ENCODE measurements at regions not wholly inside any gene's neighbourhood (a gene's known extent, or its start where the extent isn't known, plus 50 kb on each side); places are given as distances from the start of the nearest gene placed in this dataset.
"Not testable (repeated sequence)": the region's sequence is repeated elsewhere in the genome, so short reads cannot be mapped to it uniquely, and the experiment has no call there.

DNA sequence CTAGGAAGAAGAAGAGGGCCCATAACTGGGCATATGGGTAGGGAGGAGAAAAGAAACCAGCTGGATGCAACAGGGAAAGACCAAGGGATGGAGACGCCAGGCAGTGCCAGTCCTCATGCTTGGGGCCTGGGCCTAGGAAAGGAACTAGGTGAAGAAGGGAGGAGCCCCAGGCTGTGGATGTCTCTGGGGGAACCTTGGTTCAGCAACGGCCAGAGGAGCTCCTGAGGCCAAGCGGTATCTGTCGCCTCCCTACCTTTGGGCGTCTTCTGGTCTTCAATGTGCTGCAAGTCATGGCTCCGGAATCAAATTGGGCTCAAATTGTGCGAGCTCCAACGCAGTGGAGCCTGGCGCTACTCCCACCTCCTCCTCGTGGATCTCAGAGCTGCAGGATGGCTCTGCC lies 153.6 kb downstream of the FOXD4L6 start:
- DNase-seq; H3K9ac ChIP-seq (ENCODE audit: low read length in 3 of 3); H3K36me3 ChIP-seq (ENCODE audit: control insufficient read depth in 2 of 3, insufficient read depth in 3 of 3, low read length in 3 of 3); H3K4me3 ChIP-seq (ENCODE audit: low read length in 3 of 3); intact Hi-C loops (cut with DNase I); H3K9me3 ChIP-seq (ENCODE audit: control insufficient read depth in 2 of 3, insufficient read depth in 1 of 3, low read length in 3 of 3); H3K27ac ChIP-seq (ENCODE audit: low read depth in 2 of 2, low read length in 2 of 2); FAIRE-seq; H3K27me3 ChIP-seq (ENCODE audit: control insufficient read depth, insufficient read depth, low read length); H3K4me1 ChIP-seq (ENCODE audit: control insufficient read depth in 2 of 3, insufficient read depth in 2 of 3, low read depth in 1 of 3, low read length in 3 of 3): not testable (repeated sequence)

DNA sequence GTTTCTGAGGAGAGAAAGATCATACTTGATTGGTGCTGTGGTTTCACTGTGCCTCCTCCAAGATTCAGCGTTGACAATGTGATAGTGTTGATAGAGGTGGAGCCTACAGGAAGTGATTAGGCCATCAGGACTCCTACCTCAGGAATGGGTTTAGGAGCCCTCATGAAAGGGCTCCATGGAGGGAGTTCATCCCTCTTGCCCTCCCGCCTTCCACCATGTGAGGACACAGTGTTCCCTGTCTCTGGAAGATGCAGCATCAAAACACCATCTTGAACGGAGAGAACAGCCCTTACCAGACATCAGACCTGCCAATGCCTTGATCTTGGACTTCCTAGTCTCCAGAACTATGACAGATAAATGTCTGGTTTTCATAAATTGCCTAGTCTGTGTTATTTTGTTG lies 156.7 kb downstream of the FOXD4L6 start:
- FAIRE-seq; DNase-seq; intact Hi-C loops (cut with DNase I); H3K36me3 ChIP-seq (ENCODE audit: control insufficient read depth in 2 of 3, insufficient read depth in 3 of 3, low read length in 3 of 3); H3K4me3 ChIP-seq (ENCODE audit: low read length in 3 of 3); H3K9me3 ChIP-seq (ENCODE audit: control insufficient read depth in 2 of 3, insufficient read depth in 1 of 3, low read length in 3 of 3); H3K4me1 ChIP-seq (ENCODE audit: control insufficient read depth in 2 of 3, insufficient read depth in 2 of 3, low read depth in 1 of 3, low read length in 3 of 3); H3K27me3 ChIP-seq (ENCODE audit: control insufficient read depth, insufficient read depth, low read length); H3K9ac ChIP-seq (ENCODE audit: low read length in 3 of 3); H3K27ac ChIP-seq (ENCODE audit: low read depth in 2 of 2, low read length in 2 of 2): not testable (repeated sequence)

DNA sequence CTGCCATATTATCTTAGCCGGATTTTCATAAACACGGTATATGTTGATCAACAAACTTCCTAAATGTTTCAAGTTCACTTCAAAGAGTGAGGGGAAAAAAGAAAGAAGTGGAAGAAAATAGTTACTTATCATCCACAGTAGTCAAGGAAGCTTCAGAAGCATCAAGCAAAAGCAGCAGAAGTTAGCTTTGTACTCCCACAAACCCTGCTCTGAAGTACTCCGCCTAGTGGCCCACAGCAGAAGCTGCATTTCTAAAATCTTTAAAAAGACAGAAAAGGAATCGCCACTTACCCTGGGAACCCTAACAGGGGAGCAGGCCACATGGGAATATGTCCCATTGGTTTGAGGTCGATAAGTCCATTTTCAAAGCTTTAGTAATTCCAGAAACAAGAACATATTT lies 158.1 kb downstream of the FOXD4L6 start:
- H3K4me1 ChIP-seq (ENCODE audit: control insufficient read depth in 2 of 3, insufficient read depth in 2 of 3, low read depth in 1 of 3, low read length in 3 of 3); H3K36me3 ChIP-seq (ENCODE audit: control insufficient read depth in 2 of 3, insufficient read depth in 3 of 3, low read length in 3 of 3); H3K27me3 ChIP-seq (ENCODE audit: control insufficient read depth, insufficient read depth, low read length); intact Hi-C loops (cut with DNase I); H3K4me3 ChIP-seq (ENCODE audit: low read length in 3 of 3); DNase-seq; FAIRE-seq; H3K27ac ChIP-seq (ENCODE audit: low read depth in 2 of 2, low read length in 2 of 2); H3K9ac ChIP-seq (ENCODE audit: low read length in 3 of 3); H3K9me3 ChIP-seq (ENCODE audit: control insufficient read depth in 2 of 3, insufficient read depth in 1 of 3, low read length in 3 of 3): not testable (repeated sequence)

DNA sequence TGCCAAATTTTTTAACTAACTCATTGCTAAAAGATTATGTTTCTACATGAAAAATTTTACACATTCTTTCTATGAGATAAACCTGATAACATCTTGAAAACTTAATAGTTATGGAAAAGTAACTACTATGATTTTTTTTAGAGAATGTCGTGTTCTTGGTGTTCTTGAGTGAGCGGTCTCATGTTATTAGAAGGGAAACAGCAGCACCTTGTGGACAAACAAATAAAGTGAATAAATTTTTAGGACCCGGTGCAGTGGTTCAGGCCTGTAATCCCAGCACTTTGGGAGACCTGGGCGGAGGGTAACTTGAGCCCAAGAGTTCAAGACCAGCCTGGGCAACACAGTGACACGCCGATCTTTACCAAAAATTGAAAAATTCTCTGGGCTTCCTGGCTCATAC lies 166.0 kb downstream of the FOXD4L6 start:
- H3K36me3 ChIP-seq (ENCODE audit: control insufficient read depth in 2 of 3, insufficient read depth in 3 of 3, low read length in 3 of 3); intact Hi-C loops (cut with DNase I); DNase-seq; FAIRE-seq; H3K27ac ChIP-seq (ENCODE audit: low read depth in 2 of 2, low read length in 2 of 2); H3K9me3 ChIP-seq (ENCODE audit: control insufficient read depth in 2 of 3, insufficient read depth in 1 of 3, low read length in 3 of 3); H3K4me1 ChIP-seq (ENCODE audit: control insufficient read depth in 2 of 3, insufficient read depth in 2 of 3, low read depth in 1 of 3, low read length in 3 of 3); H3K9ac ChIP-seq (ENCODE audit: low read length in 3 of 3); H3K4me3 ChIP-seq (ENCODE audit: low read length in 3 of 3); H3K27me3 ChIP-seq (ENCODE audit: control insufficient read depth, insufficient read depth, low read length): not testable (repeated sequence)

DNA sequence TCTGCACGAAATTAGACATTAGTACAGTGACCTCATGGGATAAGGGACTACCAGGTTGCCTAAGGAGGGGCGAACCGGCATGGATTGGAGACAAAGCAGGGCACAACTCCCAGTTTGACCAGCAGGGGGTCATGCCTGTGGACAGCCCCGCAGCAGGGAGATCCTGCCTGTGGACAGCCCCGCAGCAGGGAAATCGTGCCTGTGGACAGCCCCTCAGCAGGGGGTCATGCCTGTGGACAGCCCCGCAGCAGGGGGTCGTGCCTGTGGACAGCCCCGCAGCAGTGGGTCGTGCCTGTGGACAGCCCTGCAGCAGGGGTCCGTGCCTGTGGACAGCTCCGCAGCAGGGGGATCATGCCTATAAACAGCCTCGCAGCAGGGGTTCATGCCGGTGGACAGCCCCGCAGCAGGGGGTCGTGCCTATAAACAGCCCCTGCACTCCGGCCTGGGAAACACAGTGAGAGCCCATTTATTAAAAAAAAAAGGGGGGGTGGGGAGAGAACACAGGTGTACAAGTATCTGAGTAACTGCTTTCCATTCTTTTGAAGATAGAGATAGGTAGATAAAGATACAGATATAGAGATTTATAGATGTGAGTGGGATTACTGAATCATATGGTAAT lies 176.5 kb downstream of the FOXD4L6 start:
- H3K27me3 ChIP-seq (ENCODE audit: control insufficient read depth, insufficient read depth, low read length); H3K36me3 ChIP-seq (ENCODE audit: control insufficient read depth in 2 of 3, insufficient read depth in 3 of 3, low read length in 3 of 3); H3K9ac ChIP-seq (ENCODE audit: low read length in 3 of 3); H3K4me3 ChIP-seq (ENCODE audit: low read length in 3 of 3); intact Hi-C loops (cut with DNase I); FAIRE-seq; H3K4me1 ChIP-seq (ENCODE audit: control insufficient read depth in 2 of 3, insufficient read depth in 2 of 3, low read depth in 1 of 3, low read length in 3 of 3); H3K9me3 ChIP-seq (ENCODE audit: control insufficient read depth in 2 of 3, insufficient read depth in 1 of 3, low read length in 3 of 3); H3K27ac ChIP-seq (ENCODE audit: low read depth in 2 of 2, low read length in 2 of 2): not testable (repeated sequence)
- peak in 1 of 5 donors; percentile 63 for DNase-seq

DNA sequence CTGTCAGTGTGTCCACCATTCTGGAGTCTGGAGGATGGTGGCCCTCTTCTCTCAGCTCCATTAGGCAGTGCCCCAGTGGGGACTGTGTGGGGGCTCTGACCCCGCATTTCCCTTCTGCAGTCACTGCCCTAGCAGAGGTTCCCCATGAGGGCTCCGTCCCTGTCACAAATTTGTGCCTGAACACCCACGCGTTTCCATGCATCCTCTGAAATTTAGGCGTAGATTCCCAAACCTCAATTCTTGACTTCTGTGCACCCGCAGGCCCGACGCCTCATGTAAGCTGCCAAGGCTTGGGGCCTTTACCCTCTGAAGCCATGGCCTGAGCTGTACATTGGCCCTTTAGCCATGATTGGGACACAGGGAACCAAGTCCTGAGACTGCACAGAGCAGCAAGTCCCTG lies 182.3 kb downstream of the FOXD4L6 start:
- H3K27me3 ChIP-seq (ENCODE audit: control insufficient read depth, insufficient read depth, low read length); H3K9me3 ChIP-seq (ENCODE audit: control insufficient read depth in 2 of 3, insufficient read depth in 1 of 3, low read length in 3 of 3); FAIRE-seq; intact Hi-C loops (cut with DNase I); H3K4me1 ChIP-seq (ENCODE audit: control insufficient read depth in 2 of 3, insufficient read depth in 2 of 3, low read depth in 1 of 3, low read length in 3 of 3); DNase-seq; H3K36me3 ChIP-seq (ENCODE audit: control insufficient read depth in 2 of 3, insufficient read depth in 3 of 3, low read length in 3 of 3); H3K4me3 ChIP-seq (ENCODE audit: low read length in 3 of 3); H3K9ac ChIP-seq (ENCODE audit: low read length in 3 of 3); H3K27ac ChIP-seq (ENCODE audit: low read depth in 2 of 2, low read length in 2 of 2): not testable (repeated sequence)

- H3K27me3 ChIP-seq (ENCODE audit: control insufficient read depth, insufficient read depth, low read length); intact Hi-C loops (cut with DNase I); DNase-seq; H3K36me3 ChIP-seq (ENCODE audit: control insufficient read depth in 2 of 3, insufficient read depth in 3 of 3, low read length in 3 of 3); H3K4me3 ChIP-seq (ENCODE audit: low read length in 3 of 3); H3K9ac ChIP-seq (ENCODE audit: low read length in 3 of 3); FAIRE-seq; H3K9me3 ChIP-seq (ENCODE audit: control insufficient read depth in 2 of 3, insufficient read depth in 1 of 3, low read length in 3 of 3); H3K27ac ChIP-seq (ENCODE audit: low read depth in 2 of 2, low read length in 2 of 2); H3K4me1 ChIP-seq (ENCODE audit: control insufficient read depth in 2 of 3, insufficient read depth in 2 of 3, low read depth in 1 of 3, low read length in 3 of 3): not testable (repeated sequence)
Measured at GRCh38 chr9:40942730-40943129, 185.8 kb downstream of the FOXD4L6 start.

GRCh38 chr9:40939888-40940209 lies 188.6 kb downstream of the FOXD4L6 start:
- peaks cover 2 to 14% (median 6%) of the 10 kb centered on the region in 3 donors for H3K9me3 ChIP-seq (ENCODE audit: control insufficient read depth in 2 of 3, insufficient read depth in 1 of 3, low read length in 3 of 3)
- H3K27me3 ChIP-seq (ENCODE audit: control insufficient read depth, insufficient read depth, low read length); H3K4me3 ChIP-seq (ENCODE audit: low read length in 3 of 3); DNase-seq; FAIRE-seq; H3K4me1 ChIP-seq (ENCODE audit: control insufficient read depth in 2 of 3, insufficient read depth in 2 of 3, low read depth in 1 of 3, low read length in 3 of 3); H3K27ac ChIP-seq (ENCODE audit: low read depth in 2 of 2, low read length in 2 of 2); H3K9ac ChIP-seq (ENCODE audit: low read length in 3 of 3); intact Hi-C loops (cut with DNase I); H3K36me3 ChIP-seq (ENCODE audit: control insufficient read depth in 2 of 3, insufficient read depth in 3 of 3, low read length in 3 of 3): not testable (repeated sequence)

Data from kidney (tissue), 10 donors.